NCI-H1048 (cell line): ENCODE measurements at regions not wholly inside any gene's neighbourhood (a gene's known extent, or its start where the extent isn't known, plus 50 kb on each side); places are given as distances from the start of the nearest gene placed in this dataset.
"Not testable (repeated sequence)": the region's sequence is repeated elsewhere in the genome, so short reads cannot be mapped to it uniquely, and the experiment has no call there.

Source experiments
- DNase-seq: peaks from one replicate; lab custom pipeline; 2025; lab: John Stamatoyannopoulos, UW

DNA sequence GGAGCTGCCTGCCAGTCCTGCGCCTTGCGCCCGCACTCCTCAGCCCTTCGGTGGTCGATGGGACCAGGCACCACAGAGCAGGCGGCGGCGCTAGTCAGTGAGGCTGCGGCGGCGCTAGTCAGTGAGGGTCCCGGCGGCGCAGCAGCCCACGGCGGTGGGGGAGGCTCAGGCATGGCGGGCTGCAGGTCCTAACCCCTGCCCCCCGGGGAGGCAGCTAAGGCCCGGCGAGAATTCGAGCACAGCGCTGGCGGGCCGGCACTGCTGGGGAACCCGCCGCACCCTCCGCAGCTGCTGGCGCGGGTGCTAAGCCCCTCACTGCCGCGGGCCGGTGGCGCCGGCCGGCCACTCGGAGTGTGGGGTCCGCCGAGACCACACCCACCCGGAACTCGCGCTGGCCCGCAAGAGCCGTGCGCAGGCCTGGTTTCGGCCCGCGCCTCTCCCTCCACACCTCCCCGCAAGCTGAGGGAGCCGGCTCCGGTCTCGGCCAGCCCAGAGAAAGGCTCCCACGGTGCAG lies 867.4 kb downstream of the DSC3 start:
- DNase-seq, result no peak

DNA sequence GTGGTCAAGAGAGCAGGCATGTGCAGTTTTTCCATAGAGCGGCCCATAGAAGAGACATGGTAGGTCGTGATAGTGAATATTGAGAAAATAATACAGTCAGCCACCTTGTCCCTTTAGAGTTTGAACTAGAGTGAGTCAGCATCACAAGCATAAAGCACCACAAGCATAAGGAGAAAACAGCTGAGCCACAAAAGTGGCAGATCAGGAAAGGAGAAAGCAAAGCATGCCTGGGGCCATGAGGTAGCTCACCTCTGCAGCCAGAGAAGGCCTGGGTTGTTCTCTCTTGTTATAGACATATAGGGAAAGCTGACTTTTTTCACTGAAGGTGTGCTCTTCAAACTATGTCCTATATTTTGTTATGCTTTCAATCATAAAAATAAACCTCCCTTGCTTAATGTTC lies 879.0 kb downstream of the DSC3 start:
- DNase-seq, result no peak

DNA sequence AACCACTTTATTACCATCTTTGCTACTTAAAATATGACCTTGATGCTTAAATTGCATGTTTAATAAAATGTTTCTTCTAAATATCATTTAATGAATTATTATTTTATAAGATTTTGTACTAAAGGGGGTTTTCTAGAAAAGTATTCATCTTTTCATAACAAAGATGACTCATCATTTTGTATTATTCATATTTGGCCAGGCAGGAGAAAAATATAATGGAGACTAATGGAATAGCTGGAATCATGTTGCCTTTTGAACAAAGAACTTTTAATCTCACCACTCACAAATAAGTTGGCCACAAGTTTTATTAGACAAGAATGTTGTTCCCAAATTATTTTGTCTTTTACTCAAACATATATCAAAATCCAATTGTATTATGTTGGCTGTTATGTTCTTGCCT lies 882.4 kb downstream of the DSC3 start:
- DNase-seq, result no peak

- DNase-seq, result no peak
Observed at GRCh38 chr18:30150586-30151250, 891.8 kb downstream of the DSC3 start.

DNA sequence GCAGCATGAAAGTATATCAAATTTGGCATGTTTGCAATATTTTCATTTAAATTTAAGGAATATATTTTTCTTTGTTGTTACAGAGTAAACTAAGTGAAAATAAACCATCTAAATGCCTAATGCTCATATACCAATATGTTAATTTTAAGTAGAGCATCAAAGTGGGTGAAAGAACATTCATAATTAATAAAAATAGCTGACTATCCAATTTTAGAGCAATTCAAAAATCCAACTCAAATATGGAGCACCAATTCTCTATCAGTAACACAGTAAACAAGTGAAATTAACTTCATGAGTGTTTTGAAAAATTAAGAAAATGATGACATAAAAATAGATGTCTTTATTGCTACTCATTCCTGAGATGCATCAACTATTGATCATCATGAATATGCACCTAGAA lies 893.0 kb downstream of the DSC3 start:
- no peak for DNase-seq

DNA sequence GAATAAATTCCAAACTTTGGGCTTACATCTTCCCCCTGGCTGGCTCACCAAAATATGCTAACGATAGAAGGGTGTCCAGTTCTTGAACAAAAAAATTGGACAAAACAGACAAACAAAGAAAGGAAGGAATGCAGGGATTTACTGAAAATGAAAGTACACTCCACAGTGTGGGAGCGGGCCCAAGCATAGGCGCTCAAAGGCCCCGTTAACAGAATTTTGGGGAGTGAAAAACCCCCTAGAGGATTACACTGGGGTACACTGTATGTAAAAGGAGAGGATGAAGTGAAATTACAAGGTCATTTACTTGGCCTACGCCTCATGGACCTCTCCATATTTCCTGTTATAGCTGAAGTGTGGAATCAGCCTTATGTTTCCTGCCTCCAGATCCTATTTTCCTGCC lies 899.7 kb downstream of the DSC3 start:
- no peak for DNase-seq

GRCh38 chr18:30142248-30142647 lies 900.3 kb downstream of the DSC3 start:
- no peak for DNase-seq

DNA sequence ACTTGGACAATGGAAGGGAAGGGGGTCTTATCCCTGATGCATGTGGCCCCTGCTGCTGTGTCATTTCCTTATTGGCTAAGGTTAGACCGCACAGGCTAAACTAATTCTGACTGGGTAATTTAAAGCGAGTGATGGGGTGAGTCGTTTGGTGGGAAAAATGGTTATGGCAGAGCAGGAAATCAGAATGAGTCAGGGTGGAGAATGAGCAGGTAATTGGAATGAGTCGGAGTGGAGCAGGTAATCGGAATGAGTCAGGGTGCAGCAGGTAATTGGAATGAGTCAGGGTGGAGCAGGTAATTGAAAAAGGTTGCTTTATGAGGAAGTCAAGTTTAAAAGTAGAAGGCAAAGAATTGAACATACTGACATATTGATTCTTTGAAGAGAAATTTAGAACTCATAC lies 901.0 kb downstream of the DSC3 start:
- not testable (repeated sequence) for DNase-seq

DNA sequence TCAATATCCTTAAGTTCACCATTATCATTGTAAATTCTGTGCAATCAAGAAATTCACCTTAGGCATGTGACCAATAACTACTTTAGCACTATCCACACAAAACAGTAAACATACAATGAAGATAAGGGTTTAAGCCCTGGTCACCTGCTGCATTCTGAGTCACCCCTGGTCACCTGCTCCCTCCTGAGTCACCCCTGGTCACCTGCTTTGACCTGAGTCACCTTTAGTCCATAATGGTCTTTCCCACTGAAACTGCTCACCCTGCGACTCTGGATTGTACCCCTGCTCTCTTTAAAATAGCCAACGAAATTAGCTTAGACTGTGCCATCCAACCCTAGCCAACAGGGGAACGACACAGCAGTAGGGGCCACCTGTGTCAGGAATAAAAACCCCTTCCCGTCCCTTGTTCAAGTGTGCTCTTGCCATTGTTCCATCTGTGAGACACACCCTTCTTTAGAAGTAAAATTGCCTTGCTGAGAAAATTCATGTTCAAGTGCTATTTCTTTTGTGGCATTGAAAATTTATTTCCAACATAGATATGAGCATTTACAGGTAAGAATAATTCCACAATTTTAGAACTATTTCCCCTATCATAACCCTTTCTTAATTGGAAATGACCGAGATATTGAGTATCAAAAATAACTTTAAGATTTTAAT lies 902.8 kb downstream of the DSC3 start:
- no peak for DNase-seq

DNA sequence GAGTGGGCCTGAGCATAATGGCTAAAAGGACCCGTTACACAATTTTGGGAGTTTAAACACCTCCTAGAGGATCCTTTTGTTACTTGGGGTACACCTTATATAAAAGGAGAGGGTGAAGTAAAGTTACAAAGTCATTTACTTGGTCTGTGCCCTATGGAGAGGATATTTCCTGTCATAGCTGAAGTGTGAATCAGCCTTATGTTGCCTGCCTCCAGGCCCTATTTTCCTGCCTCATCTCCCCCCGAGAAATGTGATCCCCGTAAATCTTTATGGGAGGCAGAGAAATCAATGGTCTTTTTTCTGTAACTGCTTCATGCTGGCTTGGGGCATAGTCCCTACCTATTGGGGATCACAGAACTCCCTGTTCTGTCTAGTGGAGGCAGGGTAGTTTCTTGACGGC lies 906.6 kb downstream of the DSC3 start:
- DNase-seq, result no peak

DNA sequence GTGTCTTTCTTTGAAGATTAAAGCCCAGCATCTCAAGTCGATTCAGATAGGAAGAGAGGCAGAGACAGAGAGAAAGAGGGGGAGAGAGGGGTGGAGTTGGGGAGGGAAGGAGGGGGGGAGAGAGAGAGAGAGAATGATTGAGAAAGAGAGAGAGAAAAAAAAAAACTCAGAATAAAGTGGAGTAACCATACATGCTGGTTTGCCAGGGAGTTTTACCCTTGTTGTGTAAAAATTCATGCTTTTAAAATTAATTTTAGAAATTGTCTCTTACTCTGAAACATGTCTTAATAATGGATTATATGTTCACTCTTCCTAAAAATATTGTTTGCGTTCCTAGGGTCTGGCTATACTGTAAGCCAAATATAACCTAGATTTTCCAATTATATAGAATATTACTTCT lies 908.5 kb downstream of the DSC3 start:
- DNase-seq, result no peak

DNA sequence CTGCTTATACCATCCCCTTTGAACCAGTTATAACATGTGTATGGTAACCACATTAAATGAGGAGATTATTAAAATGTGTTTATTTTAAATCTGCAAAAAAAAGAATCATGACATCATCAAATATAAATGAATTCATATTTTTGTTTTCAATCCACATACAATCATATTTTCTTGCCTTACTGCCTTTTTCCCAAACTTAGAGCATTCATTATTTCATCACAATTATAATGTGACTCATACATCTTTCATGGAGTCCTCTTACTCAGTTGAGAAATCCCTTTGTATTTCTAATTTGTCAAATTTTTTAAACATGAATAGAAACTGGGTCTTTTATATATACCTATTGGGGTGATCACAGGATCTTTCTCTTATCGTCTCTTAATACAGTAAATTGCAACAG lies 909.6 kb downstream of the DSC3 start:
- no peak for DNase-seq

GRCh38 chr18:30121397-30121796 lies 921.1 kb downstream of the DSC3 start:
- no peak for DNase-seq

DNA sequence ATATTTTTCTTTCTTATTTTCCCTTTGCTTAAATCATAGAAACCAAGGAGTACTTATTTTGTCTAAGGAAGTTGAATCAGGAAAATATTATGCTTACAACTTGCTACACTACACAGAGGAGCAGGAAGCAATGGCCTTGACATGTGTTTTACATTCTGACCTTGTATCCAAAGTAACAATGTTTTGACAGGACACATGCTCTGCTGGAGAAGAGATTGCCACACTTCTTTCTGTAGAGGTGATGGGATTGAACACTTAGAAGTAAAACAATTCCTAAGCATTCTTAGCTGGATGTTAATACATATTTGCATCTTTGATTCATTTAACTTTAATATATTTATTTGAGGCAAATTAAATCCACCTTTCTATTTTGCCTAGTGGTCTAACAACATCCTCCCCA lies 929.1 kb downstream of the DSC3 start:
- DNase-seq, result no peak

DNA sequence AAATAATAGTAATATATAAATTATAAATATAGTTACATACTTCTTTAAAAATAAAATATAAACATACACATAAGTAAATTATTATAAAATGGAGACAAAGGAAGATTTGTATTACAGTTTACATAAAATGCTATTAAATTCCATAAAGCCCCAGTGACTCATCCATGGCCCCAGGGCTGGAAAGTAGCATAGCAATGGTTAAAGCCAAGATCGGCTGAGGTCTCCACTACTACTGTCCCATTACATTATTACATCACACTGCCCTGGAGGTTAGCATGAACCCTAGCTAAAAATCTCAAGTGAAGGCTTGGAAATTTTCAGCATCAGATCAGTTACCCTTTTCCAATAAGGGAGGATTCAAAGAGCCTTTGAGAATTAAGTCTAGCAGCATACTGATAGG lies 936.2 kb downstream of the DSC3 start:
- peak; percentile 55 for DNase-seq

DNA sequence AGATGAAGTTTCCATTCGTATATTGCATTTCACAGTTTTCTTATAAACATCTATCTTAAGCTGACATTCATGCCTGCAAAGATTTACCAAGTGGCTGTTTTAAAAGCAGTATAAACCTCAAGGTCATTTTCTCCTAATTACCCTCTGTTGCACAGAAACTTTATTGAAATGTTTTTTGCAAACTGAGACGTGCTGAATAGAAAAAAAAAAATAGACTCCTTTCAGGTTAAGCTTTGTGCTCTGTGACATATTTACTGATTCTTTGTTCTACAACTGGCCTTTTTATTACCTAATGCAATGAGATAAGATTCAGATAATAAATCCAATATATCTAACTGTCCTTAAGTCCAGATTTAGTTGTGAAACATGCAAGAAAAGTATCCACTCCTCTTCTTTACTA lies 938.7 kb downstream of the DSC3 start:
- DNase-seq, result no peak

- no peak for DNase-seq
Observed at GRCh38 chr18:30096796-30097195, 945.7 kb downstream of the DSC3 start.

DNA sequence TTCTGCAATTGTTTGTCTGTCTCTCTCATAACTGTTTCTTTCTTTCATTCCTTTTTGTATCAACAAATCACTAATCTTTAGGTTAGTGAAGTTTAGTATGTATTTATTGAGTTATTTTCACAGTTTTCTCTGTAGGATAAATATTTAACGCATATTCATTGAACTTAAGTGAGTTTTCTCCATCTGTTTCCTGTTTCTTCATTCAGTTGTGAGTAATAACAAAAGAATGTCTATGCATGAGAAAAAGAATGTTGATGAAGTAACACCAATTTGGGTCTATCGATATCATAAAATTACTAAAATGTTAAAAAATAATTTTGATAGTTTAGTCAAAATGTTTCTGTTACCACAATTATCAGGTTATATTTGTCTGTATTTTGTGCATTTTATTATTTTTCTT lies 948.0 kb downstream of the DSC3 start:
- DNase-seq, result no peak

DNA sequence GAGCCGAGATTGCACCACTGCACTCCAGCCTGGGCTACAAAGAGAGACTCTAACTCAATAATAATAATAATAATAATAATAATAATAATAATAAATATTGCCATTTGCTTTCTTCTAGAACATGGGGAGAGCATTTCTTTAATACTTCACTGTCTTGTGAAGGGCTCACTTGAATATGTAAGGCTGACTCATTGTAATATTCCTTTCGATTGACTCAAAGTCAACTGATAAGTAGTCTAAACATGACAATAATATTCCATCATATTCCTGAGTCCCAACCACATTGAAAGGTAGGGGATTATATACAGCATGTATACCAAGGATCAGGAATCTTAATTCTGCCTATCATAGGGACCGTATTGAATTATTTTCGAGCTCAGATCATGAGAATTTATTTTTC lies 949.2 kb downstream of the DSC3 start:
- DNase-seq, result no peak

DNA sequence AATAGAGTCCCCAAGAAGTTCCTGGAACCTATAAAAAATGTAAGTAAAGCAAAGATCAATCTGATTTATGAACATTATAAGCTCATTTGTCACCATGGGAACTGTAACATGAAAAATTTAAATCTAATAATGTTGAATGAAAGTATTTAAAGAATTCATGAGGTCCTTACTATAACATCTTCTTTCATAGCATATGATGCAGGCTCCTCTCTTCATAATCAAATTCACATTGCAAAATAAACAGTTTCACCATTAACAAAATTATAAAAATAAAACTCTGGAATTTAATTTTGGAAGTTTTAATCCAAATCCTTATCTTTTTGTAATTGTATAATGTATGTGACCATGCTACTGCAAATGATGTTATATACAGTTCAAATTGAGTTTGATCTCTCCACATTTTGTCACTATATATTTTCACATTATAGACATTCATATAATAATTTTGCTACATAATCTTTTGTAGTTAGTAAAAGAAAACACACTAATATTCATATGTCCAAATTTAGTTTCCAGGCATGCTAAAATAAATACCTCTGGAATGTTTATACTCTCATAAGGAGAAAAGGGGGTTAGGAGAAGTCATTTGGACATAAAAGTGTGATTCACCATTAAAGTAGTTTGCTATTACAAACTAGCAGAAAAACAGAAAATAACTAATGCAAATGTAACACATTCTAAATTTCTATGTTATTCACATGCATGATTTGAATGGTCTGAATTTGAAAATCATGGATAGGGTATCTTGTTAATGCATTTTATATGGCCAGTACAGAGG lies 954.1 kb downstream of the DSC3 start:
- no peak for DNase-seq

- no peak for DNase-seq
Observed at GRCh38 chr18:30086351-30086750, 956.2 kb downstream of the DSC3 start.

DNA sequence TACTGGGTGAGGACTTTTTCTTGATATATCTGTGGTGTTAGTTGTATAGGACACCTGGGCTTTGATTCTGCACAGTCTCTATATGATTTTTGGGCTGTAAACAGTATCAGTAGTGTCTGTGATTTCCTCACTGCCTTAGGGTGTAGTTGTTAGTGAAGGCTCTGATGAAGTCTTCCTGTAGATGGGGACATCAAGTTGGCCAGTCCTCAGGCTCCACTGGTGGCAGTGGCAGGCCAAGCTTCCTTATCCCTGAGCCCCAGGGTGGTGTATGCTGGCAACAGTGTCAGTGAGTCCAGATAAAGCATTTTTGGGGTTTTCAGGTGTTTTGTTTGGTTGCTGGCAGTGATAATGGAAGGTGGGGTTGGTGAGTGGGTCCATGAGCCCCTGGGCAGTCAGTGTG lies 961.4 kb downstream of the DSC3 start:
- no peak for DNase-seq
